Activated naive CD4-positive, alpha-beta T cell treated with Interleukin-2 at 50 U/mL for 16 hours (primary cell): ENCODE measurements at regions not wholly inside any gene's neighbourhood (a gene's known extent, or its start where the extent isn't known, plus 50 kb on each side); places are given as distances from the start of the nearest gene placed in this dataset.
"Not testable (repeated sequence)": the region's sequence is repeated elsewhere in the genome, so short reads cannot be mapped to it uniquely, and the experiment has no call there.

Experiments
- DNase-seq: peaks from one replicate; pipeline ENCODE4 v3.0.0-alpha.2; 2020

- no peak for DNase-seq
These were observed 96.6 kb upstream of the KLF6 start for GRCh38 chr10:3881622-3882021.

DNA sequence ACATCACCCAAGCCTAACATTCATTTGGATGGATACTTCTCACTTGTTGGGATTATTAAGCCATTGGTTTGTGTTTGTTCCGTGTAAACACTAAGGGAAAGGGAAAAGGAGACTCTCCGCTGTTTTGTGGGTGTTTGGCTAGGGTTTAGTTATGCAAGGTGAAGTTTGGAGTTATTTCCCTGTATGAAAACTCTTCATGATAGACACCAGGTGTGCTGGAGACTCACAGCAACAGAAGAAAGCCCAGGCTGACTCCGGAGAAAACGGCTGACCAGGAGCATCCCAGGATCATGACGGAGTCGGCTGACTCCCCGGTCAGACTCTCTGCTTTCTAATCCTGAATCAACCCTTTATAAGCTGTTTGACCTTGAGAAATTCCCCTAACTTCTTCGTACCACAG, 94.1 kb upstream of the KLF6 start:
- DNase-seq: no peak

- no peak for DNase-seq
These were observed 92.4 kb upstream of the KLF6 start for GRCh38 chr10:3877211-3878000.

DNA sequence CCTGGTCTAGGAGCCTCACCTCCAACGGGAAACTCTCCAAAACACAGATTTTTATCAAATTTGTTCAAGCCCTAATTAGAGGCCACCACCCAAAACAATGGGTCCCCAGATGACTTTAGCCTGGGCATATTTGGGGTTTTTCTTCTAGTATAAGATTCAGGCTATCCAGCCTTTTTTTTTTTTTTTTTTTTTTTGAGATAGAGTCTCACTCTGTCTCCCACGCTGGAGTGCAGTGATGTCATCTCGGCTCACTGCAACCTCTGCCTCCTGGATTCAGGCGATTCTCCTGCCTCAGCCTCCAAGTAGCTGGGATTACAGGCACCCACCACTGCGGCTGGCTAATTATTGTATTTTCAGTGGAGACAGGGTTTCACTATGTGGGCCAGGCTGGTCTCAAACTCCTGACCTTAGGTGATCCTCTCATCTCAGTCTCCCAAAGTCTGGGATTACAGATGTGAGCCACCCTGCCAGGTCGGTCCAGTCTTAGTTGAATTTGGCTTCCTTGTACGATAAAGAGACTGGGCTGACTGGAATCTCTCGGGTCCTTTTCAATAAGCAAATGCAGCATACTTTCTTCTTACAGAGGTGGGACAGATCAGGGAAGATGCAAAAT, 91.4 kb upstream of the KLF6 start:
- DNase-seq: no peak

DNA sequence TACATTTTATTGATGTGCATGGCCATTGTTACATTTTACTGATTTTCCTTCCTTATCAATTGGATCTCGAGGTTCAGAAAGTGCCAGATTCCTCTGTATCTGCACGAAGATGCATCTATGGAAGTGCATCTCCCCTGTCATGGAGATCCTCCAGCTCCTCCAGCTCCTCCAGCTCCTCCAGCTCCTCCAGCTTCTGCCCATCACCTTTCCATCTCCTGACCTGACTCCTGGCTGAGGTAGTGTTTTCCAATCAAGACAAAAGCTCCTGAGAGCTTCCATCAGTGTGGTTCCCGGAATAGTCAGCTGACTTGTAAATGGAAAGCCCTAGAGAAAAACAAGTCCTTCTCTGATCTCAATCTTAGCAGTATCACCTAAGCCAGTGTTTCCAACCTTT, 90.8 kb upstream of the KLF6 start:
- no peak for DNase-seq

GRCh38 chr10:3874990-3875841, 90.2 kb upstream of the KLF6 start:
- DNase-seq: peak; percentile 36

- not testable (repeated sequence) for DNase-seq
These were observed 89.6 kb upstream of the KLF6 start for GRCh38 chr10:3874610-3874989.

GRCh38 chr10:3873728-3874461, 88.9 kb upstream of the KLF6 start:
- peak; percentile 20 for DNase-seq

DNA sequence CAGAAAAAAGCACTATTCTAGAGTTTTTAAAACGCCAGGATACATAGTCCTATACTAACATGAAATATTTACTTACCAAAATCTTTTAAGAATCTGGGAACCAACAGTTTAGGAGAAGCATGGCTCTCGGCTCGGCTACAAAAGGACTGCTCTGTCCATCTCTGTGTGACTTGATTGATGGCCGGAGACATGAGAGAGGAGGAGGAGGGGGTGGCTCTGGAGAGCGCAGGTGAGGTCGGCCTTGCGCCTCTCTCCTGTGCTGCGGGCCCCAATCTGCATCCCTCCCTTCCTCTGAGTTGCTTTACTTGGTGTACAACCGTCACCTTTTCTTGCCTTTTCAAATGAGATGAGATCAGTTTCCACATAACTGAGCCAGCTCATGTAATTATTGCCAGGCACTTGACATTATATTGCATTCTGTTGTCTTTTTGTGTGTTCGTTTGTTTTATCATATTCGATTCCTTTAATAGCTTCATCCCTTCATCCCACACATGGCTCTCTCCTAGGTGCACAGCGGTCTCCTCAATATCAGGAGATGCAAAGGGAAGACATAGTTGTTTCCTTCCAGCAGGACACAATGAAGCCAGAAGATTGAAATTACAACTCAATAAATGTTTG, 87.8 kb upstream of the KLF6 start:
- DNase-seq: no peak

DNA sequence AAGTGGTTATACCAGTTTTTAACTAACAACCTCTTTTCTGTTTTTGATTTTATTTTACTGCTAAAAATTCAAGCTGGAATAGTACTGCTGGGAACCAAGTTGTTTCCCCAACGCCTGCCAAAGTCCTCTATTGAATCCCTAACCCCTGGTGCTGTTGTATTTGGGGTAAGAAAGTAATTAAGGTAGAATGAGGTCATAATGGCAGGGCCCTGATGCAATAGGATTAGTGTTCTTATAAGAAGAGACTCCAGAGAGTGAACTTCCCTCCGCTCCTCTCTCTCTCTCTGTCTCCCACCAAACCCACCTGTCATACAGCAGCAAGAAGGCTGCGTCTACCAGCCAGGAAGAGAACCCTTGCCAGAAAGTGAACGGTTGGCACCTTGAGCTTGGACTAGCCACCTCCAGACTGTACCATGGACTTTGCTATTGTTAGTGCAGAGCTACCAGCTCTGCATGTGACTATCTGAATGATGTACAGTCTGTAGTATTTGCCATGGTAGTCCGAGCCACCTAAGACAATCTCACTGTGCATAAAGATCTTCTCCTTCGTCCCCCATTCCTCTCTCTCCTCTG, 86.5 kb upstream of the KLF6 start:
- no peak for DNase-seq

GRCh38 chr10:3869036-3869435, 84.0 kb upstream of the KLF6 start:
- peak; percentile 36 for DNase-seq

DNA sequence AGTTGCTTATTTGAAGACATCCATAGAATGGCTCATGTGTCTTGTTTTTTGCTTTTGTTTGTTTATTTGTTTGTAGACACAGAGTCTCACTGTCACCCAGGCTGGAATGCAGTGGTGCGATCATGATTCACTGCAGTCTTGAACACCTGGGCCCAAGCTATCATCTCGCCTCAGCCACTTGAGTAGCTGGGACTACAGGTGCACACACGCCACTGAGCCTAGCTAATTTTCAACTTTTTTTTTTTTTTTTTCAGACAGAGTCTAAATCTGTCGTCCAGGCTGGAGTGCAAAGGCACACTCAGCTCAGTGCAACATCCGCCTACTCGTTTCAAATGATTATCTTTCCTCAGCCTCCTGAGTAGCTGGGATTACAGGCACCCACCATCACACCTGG, 83.3 kb upstream of the KLF6 start:
- no peak for DNase-seq

- peak; percentile 51 for DNase-seq
These were observed 82.7 kb upstream of the KLF6 start for GRCh38 chr10:3867454-3868270.

DNA sequence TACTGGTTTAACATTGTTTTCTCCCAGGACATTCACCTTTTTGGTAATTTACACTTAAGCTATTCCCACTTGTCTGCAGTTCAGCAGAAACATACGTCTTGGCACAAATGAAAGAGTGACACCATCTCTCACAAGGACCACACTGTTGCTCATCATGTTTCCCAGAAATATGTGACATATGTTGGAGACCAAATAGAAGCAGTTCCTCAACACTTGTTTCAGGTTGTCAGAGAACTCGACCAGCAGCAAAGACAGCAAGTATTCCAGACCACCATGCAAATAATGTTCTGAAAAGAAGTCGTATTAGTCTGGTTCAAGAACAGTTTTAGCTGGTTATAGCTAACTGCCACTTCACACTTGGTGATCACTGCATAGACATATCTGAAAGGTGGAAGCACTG, 81.3 kb upstream of the KLF6 start:
- peak; percentile 15 for DNase-seq

DNA sequence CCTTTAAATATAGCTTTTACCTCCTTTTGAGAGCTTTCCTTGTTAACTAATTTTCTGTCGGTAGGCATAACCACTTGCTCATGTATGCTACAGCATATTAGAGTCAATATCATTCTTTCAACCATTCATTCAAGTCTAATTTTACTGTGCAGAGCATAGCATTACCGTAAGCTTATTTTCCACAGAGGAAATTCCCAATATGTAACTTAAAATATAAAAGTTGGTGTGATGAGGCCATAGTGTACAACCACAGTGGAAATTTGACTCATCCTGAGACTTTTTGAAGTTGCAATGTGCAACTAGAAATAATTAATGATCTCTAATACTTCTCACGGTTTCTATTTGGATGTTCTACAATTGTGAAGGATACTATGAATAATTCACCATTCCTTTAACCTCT, 80.6 kb upstream of the KLF6 start:
- no peak for DNase-seq

GRCh38 chr10:3861795-3862194, 76.8 kb upstream of the KLF6 start:
- no peak for DNase-seq

DNA sequence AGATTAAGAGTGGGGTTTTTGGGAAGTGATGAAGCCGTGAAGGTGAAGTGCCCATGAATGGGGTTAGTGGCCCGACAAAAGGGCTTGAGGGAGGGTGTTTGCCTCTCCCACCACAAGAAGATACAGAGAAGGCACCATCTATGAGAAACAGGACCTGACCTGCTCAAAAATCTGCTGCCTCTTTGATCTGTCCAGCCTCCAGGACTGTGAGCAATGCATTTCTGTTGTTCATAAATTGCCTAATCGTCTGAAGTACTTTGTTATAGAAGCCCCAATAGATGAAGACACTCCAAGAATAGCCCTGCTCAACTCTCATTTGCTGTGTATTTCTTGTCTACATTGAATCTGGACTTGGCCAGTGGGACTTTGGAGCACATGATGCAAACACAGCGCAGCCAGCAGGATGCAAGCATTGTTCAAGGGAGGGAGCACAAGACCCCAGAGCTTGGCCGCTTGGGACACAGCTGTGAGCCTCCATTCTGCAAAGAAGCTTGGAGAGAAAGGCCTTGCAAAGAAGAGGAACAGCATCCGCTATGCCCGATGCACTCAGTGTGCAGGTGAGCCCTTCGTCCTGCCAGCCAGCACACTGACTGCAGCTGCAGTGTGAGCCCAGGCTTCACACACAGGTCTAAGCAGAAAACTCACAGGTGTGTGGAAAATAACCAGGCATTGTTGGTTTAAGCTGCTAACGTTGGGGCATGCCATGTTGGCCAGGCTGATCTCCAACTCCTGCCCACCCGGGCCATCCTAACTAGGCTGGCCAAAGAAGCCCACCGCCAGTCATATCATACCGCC, 73.2 kb upstream of the KLF6 start:
- DNase-seq: no peak

- no peak for DNase-seq
These were observed 72.3 kb upstream of the KLF6 start for GRCh38 chr10:3857318-3857717.

DNA sequence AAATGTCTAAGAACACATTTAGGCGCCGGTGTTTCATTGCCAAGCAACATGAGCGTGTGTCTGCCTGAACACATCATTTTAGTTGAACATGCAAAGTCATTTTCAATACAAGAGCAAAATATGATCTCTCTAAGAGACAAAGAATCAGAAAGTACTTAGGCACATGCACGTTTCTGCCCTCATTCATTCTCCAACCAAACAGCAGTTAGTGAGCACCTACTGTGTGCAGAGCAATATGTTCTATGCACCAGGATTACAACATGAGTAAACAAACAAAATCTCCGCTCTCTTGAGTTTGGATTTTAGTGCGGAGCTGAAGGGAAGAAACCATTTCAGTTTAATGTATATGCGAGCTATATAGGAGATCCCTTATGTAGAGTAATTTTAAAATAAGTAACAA, 71.6 kb upstream of the KLF6 start:
- DNase-seq: no peak

DNA sequence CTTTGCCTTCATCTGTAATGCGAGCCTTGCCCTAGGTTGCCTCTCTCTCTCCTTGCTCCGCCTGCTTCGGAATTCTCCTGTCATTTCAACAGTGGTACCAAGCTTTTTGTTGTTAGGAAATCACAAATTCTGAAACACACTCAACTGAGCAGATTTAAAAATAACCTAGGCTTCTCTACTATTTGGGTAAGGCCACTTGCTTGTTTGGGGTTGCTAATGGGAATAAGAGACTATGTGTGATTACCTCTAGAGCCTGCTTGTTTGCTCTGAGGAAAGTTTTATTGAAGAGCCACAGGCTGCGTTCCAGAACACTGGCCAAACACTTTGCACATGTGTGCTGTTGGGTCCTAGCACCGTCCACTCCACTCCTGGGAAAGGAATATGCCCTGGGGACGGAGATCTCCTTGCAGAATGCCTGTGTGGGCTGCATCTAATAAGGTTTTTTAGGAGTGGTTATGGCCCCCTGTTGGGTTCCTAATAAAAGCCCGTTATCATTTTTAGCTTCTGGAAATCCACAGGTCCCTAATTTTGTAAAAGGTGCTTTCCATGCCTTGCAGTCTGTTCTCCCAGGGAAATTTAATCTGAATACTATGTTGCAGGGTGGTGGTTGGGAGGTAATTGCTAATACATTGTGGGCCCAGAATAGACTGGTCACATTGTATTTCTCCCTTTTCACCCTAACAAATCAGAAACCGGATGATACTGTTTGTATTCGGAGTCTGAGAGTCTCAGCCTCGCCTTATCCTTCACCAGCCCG, 68.7 kb upstream of the KLF6 start:
- no peak for DNase-seq
